ENCODE measurements at regions not wholly inside any gene's neighbourhood (a gene's known extent, or its start where the extent isn't known, plus 50 kb on each side); places are given as distances from the start of the nearest gene placed in this dataset.

GRCh38 chr5:6106756-6107155 lies 271.6 kb downstream of the MED10 start:
- no peak for TF ChIP-seq CTCF (IDR thresholded peaks at IDR 0.05; ENCODE audit: borderline replicate concordance, extremely low read depth, low read length, poor library complexity, severe bottlenecking)
- no peak for TF ChIP-seq EZH2 (IDR thresholded peaks at IDR 0.05; ENCODE audit: borderline replicate concordance, low read depth, low read length, severe bottlenecking)
